VCaP (cell line): ENCODE measurements at regions not wholly inside any gene's neighbourhood (a gene's known extent, or its start where the extent isn't known, plus 50 kb on each side); places are given as distances from the start of the nearest gene placed in this dataset.

Experiments used
- H3K27ac ChIP-seq: fragments of 450-650 bp; 2 replicates; pipeline ENCODE4 v1.5.1; 2017
- CTCF ChIP-seq: fragments of 450-650 bp; conservative IDR thresholded peaks from 2 replicates; pipeline ENCODE4 v1.5.1; 2017; ENCODE audit warnings: mild to moderate bottlenecking, moderate library complexity

DNA sequence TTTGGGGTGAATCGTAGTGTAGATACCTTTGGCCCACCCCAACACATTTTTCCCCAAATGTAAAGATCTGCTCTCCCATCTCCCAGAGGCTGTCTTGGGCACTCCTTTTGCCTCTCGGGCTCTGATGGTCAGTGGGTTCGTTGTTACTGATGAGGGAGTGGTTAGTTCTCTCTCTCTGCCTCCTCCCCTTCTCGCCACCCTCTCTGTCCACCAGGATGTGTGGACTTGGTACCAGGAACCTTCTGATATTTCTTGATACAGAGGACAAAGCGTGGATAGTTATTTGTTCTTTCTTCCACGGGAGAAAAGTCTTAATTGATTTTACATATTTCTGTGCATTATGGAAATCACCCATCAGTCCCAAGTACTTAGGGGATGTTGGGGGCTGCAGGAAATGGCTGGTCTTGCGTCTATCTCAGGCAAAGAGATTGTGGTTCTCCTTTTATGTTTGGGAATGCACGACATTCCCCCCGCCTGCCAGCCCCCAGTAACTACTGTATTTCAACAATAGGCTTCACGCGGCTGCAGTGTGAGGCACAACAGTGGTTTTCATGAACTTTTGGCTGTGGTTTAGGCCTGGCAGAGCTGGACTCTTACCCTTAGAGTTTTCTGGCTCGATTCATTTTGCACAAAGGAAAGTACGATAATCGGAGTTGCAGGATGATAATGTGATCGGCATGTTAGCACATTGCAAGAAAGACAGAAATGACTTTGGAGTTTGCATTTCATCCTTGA, 79.0 kb upstream of the ZNF536 start:
- H3K27ac ChIP-seq = no peak overlapping the region
- no peak for TF ChIP-seq CTCF

DNA sequence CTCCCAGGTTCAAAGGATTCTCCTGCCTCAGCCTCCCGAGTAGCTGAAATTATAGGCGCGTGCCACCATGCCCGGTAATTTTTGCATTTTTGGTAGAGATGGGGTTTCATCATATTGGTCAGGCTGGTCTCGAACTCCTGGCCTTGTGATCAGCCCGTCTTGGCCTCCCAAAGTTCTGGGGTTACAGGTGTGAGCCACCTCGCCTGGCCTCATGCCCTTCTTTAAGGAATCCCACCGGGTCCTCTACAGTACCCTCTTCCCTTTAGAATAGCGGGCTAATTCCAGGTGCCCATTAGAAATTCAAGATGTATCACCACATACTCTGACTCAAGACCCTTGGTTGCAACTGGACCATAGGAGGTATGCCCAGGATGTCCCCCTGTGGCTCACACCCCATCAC, 74.2 kb upstream of the ZNF536 start:
- no peak overlapping the region for H3K27ac ChIP-seq
- TF ChIP-seq CTCF = no peak

GRCh38 chr19:30303131-30303654, 69.0 kb upstream of the ZNF536 start:
- no peak for TF ChIP-seq CTCF
- H3K27ac ChIP-seq = no peak overlapping the region

GRCh38 chr19:30304540-30304939, 67.6 kb upstream of the ZNF536 start:
- no peak for TF ChIP-seq CTCF
- no peak overlapping the region for H3K27ac ChIP-seq

DNA sequence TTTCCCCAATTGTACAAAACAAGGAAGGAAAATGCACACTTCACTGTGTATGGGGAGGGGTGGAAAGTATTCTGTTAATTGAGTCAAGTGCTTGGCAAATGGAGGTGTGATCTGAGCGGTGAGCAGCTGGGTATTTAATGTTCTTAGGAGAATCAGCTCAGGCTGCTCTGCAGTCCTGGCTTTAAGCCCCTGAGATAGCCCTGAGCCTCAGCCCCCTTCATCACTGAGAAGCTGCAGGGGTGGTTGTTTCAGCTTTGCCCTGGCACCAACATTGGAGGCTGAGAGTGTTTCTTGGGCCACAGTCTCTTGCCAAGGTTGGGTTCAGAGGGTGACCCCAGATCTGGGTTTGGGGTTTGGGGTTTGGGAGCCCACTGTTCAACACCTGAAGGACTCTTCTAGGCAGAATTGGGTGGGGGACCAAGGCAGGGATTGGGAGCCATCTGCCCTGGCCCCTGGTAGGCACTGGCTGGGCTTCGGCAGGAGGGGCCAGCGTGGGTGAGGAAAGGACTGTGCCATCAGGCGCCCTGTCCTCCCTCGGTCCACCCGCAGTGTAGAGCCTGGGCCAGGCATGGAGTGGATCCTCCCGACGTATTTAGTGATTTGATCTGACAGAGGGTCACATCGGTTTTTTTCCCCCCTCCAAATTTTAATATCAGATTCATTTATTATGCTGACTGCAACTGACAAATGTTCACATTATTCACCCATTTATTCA, 66.7 kb upstream of the ZNF536 start:
- no peak overlapping the region for H3K27ac ChIP-seq
- TF ChIP-seq CTCF = no peak

GRCh38 chr19:30307191-30307974, 64.8 kb upstream of the ZNF536 start:
- no peak overlapping the region for H3K27ac ChIP-seq
- TF ChIP-seq CTCF = no peak

DNA sequence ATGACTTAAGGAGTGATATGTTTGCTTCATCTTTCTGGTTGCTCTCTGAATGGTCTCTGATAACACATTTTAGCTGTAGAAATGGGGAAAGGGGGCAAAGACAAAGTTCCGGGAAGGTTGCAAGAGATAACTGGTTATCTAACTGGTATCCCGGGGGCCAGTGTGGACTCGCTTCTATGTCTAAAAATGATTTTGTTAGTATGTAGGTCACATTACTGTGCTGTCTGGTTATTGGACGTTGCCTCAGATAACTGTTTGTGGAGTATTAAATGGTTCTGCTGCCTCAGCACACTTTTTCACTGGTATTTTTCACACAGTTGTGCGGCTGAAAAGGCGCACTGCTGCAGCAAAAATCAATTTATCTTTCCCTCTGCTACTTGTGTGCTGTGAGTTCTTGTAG, 63.0 kb upstream of the ZNF536 start:
- no peak for TF ChIP-seq CTCF
- no peak overlapping the region for H3K27ac ChIP-seq
